Smooth muscle cell (in vitro differentiated cells): ENCODE measurements at regions not wholly inside any gene's neighbourhood (a gene's known extent, or its start where the extent isn't known, plus 50 kb on each side); places are given as distances from the start of the nearest gene placed in this dataset.

Experiments used
- DNase-seq: peaks from one replicate; lab custom pipeline; 2025; ENCODE audit not compliant: unreplicated experiment; lab: John Stamatoyannopoulos, UW
- H2AFZ ChIP-seq: fragments of 200-600 bp; sonication (generic); 2 replicates; pipeline ENCODE4 v1.6.0; 2016; ENCODE audit warnings: antibody characterized with exemption, low read depth, mild to moderate bottlenecking
- H3F3A ChIP-seq: fragments of 200-600 bp; sonication (generic); 2 replicates; pipeline ENCODE4 v1.6.0; 2017; ENCODE audit warnings: antibody characterized with exemption, low read depth
- H3K27ac ChIP-seq: fragments of 200-600 bp; sonication (generic); 2 replicates; pipeline ENCODE4 v1.5.1; 2016; ENCODE audit warnings: low read depth, mild to moderate bottlenecking
- H3K27me3 ChIP-seq: fragments of 200-600 bp; sonication (generic); 2 replicates; pipeline ENCODE4 v1.6.1; 2016; ENCODE audit warnings: low read depth, mild to moderate bottlenecking
- H3K36me3 ChIP-seq: fragments of 200-600 bp; sonication (generic); 2 replicates; pipeline ENCODE4 v1.5.1; 2016; ENCODE audit warnings: low read depth
- H3K4me1 ChIP-seq: fragments of 200-600 bp; sonication (generic); 2 replicates; pipeline ENCODE4 v1.5.1; 2016; ENCODE audit warnings: low read depth
- H3K4me2 ChIP-seq: fragments of 200-600 bp; sonication (generic); 2 replicates; pipeline ENCODE4 v1.6.0; 2016; ENCODE audit warnings: mild to moderate bottlenecking
- H3K4me3 ChIP-seq: fragments of 200-600 bp; sonication (generic); 2 replicates; pipeline ENCODE4 v1.5.1; 2016; ENCODE audit warnings: mild to moderate bottlenecking
- H3K79me2 ChIP-seq: fragments of 200-600 bp; sonication (generic); 2 replicates; pipeline ENCODE4 v1.6.0; 2016; ENCODE audit warnings: low read depth, mild to moderate bottlenecking
- H3K9ac ChIP-seq: fragments of 200-600 bp; sonication (generic); 2 replicates; pipeline ENCODE4 v1.6.0; 2016; ENCODE audit warnings: low read depth
- H3K9me3 ChIP-seq: fragments of 200-600 bp; sonication (generic); replicated peaks from 2 replicates; pipeline ENCODE4 v1.5.1; 2016; ENCODE audit warnings: low read depth
- H4K20me1 ChIP-seq: fragments of 200-600 bp; sonication (generic); 2 replicates; pipeline ENCODE4 v1.6.0; 2016; ENCODE audit warnings: low read depth
- WGBS: methylation state at CpG from one replicate; pipeline ENCODE4 v1.1.7; 2016; ENCODE audit warnings: low lambda C conversion rate; 5-methylcytosine and 5-hydroxymethylcytosine counted together
- TF ChIP-seq, protein P1 (sequence below): fragments of 200-600 bp; sonication (generic); IDR thresholded peaks from 2 replicates; pipeline ENCODE4 v1.5.1; 2017; ENCODE audit warnings: borderline replicate concordance, mild to moderate bottlenecking, antibody characterized with exemption; ENCODE audit not compliant: insufficient read depth, poor library complexity, severe bottlenecking

DNA sequence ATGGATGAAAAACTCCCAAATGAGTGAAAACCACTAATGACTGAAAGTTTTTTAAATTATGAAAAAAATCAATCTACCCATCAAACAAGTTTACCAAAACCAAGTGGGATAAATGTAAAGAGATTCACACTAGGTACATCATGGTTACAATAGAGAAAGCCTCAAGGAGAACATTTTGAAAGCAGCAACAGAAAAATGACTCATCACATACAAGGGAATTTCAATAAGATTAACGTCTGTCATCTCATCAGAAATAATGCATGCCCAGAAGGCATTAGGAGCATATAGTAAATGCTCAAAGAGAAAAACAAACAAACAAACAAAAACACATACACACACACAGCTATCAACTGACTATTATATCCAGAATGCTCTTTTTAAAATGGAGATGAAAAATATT is 261.8 kb upstream of the KIF2B start:
- H2AFZ ChIP-seq = no peak overlapping the region

GRCh38 chr17:53548252-53548651 is 274.5 kb upstream of the KIF2B start:
- no peaks in the 10 kb centered on the region for H3K27me3 ChIP-seq
- no peak for DNase-seq
- no peaks in the 10 kb centered on the region for H3K79me2 ChIP-seq
- no peak overlapping the region for H3K4me3 ChIP-seq
- H3K9ac ChIP-seq = no peak overlapping the region
- no peak overlapping the region for H2AFZ ChIP-seq
- 94% methylated on average over 4 of the region's 4 CpGs for WGBS
- no peaks in the 10 kb centered on the region for H3K4me1 ChIP-seq
- no peaks in the 10 kb centered on the region for H3K9me3 ChIP-seq
- no peaks in the 10 kb centered on the region for H3F3A ChIP-seq
- no peak overlapping the region for H3K27ac ChIP-seq
- H4K20me1 ChIP-seq = no peaks in the 10 kb centered on the region
- no peaks in the 10 kb centered on the region for H3K36me3 ChIP-seq
- H3K4me2 ChIP-seq = no peak overlapping the region
- TF ChIP-seq, protein P1, sequence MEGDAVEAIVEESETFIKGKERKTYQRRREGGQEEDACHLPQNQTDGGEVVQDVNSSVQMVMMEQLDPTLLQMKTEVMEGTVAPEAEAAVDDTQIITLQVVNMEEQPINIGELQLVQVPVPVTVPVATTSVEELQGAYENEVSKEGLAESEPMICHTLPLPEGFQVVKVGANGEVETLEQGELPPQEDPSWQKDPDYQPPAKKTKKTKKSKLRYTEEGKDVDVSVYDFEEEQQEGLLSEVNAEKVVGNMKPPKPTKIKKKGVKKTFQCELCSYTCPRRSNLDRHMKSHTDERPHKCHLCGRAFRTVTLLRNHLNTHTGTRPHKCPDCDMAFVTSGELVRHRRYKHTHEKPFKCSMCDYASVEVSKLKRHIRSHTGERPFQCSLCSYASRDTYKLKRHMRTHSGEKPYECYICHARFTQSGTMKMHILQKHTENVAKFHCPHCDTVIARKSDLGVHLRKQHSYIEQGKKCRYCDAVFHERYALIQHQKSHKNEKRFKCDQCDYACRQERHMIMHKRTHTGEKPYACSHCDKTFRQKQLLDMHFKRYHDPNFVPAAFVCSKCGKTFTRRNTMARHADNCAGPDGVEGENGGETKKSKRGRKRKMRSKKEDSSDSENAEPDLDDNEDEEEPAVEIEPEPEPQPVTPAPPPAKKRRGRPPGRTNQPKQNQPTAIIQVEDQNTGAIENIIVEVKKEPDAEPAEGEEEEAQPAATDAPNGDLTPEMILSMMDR = no peak

More for the DNA sequence above, 261.8 kb upstream of the KIF2B start:
- Histone ChIP-seq H3K4me2 (no peak overlapping the region), H3K27ac (no peak overlapping the region), H3K9ac (no peak overlapping the region), H3K4me3 (no peak overlapping the region), H3K9me3 (no peaks in the 10 kb centered on the region), H3K36me3 (no peaks in the 10 kb centered on the region), H4K20me1 (no peaks in the 10 kb centered on the region), H3K4me1 (no peaks in the 10 kb centered on the region), H3K79me2 (no peaks in the 10 kb centered on the region), H3F3A (no peaks in the 10 kb centered on the region), H3K27me3 (no peaks in the 10 kb centered on the region)
- no peak for DNase-seq
- TF ChIP-seq, protein P1 = no peak
- WGBS = 0% methylated on average over 1 of the region's 1 CpG

DNA sequence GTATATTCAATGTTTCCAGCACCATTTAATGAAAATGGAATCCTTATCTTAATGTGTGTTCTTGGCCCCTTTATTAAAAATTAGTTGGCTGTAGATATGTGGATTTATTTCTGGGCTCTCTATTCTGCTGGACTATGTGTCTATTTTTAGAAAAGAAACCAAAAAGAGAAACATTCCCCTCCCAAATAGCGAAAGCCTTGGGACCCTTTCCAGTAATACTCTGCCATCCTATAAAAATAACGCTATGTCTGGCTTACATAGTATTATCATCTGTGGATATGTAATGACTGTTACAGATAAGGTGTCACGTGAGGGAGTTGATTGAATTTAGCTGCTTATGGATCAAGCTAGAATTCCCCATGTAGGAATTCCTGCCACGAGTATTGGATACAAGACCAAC is 279.3 kb upstream of the KIF2B start:
- no peak overlapping the region for H3K27ac ChIP-seq
- H3K36me3 ChIP-seq = no peaks in the 10 kb centered on the region
- H3K9ac ChIP-seq = no peak overlapping the region
- TF ChIP-seq, protein P1 = no peak
- H3K4me2 ChIP-seq = peak overlapping the region; percentile 8
- no peaks in the 10 kb centered on the region for H3K27me3 ChIP-seq
- peaks cover 7% of the 10 kb centered on the region for H3K4me1 ChIP-seq
- H3K4me3 ChIP-seq = no peak overlapping the region
- no peaks in the 10 kb centered on the region for H3F3A ChIP-seq
- no peak for DNase-seq
- WGBS = 41% methylated on average over 4 of the region's 4 CpGs
- H3K79me2 ChIP-seq = no peaks in the 10 kb centered on the region
- H2AFZ ChIP-seq = no peak overlapping the region
- H4K20me1 ChIP-seq = no peaks in the 10 kb centered on the region
- H3K9me3 ChIP-seq = no peaks in the 10 kb centered on the region

DNA sequence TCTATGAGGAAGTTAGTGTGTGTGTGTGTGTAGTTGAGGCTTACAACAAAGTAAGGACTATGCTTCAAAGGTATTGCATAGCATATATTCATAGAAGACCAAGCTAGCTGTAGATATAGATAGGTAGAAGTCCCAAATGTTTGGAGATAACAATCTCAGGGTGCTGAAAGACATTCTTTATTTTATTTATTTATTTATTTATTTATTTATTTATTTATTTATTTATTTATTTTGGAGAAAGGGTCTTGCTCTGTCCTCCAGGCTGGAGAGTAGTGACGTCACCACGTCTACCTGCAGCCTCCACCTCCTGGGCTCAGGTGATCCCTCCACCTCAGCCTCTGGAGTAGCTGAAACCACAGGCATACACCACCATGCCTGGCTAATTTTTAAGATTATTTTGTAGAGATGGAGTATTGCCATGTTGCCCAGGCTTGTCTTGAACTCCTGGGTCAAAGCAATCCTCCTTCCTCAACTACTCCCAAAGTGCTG is 284.6 kb upstream of the KIF2B start:
- Histone ChIP-seq H3K4me3 (no peak overlapping the region), H3K4me2 (no peak overlapping the region), H4K20me1 (no peaks in the 10 kb centered on the region), H3K4me1 (peaks cover 7% of the 10 kb centered on the region), H3K27me3 (no peaks in the 10 kb centered on the region), H3K9me3 (no peaks in the 10 kb centered on the region), H3K27ac (no peak overlapping the region), H3K36me3 (no peaks in the 10 kb centered on the region), H3K9ac (no peak overlapping the region), H3F3A (no peaks in the 10 kb centered on the region), H3K79me2 (no peaks in the 10 kb centered on the region), H2AFZ (no peak overlapping the region)
- TF ChIP-seq, protein P1 = no peak
- WGBS = 93% methylated on average over 2 of the region's 2 CpGs
- DNase-seq = no peak
